ENCODE measurements at regions not wholly inside any gene's neighbourhood (a gene's known extent, or its start where the extent isn't known, plus 50 kb on each side); places are given as distances from the start of the nearest gene placed in this dataset.
A peak's percentile ranks its signal among the peaks of the same experiment; 100 is the strongest.
"Not testable (repeated sequence)": the region's sequence is repeated elsewhere in the genome, so short reads cannot be mapped to it uniquely, and the experiment has no call there.

GRCh38 chr19:34034318-34034846, 137.9 kb upstream of the LSM14A start:
- DNase-seq (ENCODE audit: low spot score in 2 of 2, unreplicated experiment in 2 of 2) = no peak
- H3K27me3 Mint-ChIP-seq (ENCODE audit: low read depth) = peaks cover 13% of the 10 kb centered on the region

GRCh38 chr19:34041925-34042521, 130.3 kb upstream of the LSM14A start:
- Mint-ChIP-seq H3K9me3 (peaks cover 20% of the 10 kb centered on the region), H3K36me3 (no peaks in the 10 kb centered on the region), H3K4me3 (no peak overlapping the region), H3K27me3 (ENCODE audit: low read depth) (peaks cover 2% of the 10 kb centered on the region), H3K4me1 (no peaks in the 10 kb centered on the region), H3K27ac (no peak overlapping the region)
- TF ChIP-seq CTCF (IDR thresholded peaks at IDR 0.05; ENCODE audit: unreplicated experiment) = peak; percentile 86
- peak; percentile 37 to 69 for DNase-seq (ENCODE audit: low spot score in 2 of 2, unreplicated experiment in 2 of 2)

More at GRCh38 chr19:34034318-34034846, 137.9 kb upstream of the LSM14A start:
- no peak for TF ChIP-seq CTCF (IDR thresholded peaks at IDR 0.05; ENCODE audit: unreplicated experiment)
- H3K36me3 Mint-ChIP-seq = no peaks in the 10 kb centered on the region
- no peaks in the 10 kb centered on the region for H3K4me1 Mint-ChIP-seq
- H3K4me3 Mint-ChIP-seq = no peak overlapping the region
- H3K27ac Mint-ChIP-seq = no peak overlapping the region
- no peaks in the 10 kb centered on the region for H3K9me3 Mint-ChIP-seq

GRCh38 chr19:34044021-34044420, 128.3 kb upstream of the LSM14A start:
- no peak for DNase-seq (ENCODE audit: low spot score in 2 of 2, unreplicated experiment in 2 of 2)
- Mint-ChIP-seq H3K27ac (no peak overlapping the region), H3K27me3 (ENCODE audit: low read depth) (peaks cover 2% of the 10 kb centered on the region), H3K4me1 (no peaks in the 10 kb centered on the region), H3K9me3 (peaks cover 20% of the 10 kb centered on the region), H3K36me3 (no peaks in the 10 kb centered on the region), H3K4me3 (no peak overlapping the region)
- TF ChIP-seq CTCF (IDR thresholded peaks at IDR 0.05; ENCODE audit: unreplicated experiment) = no peak

DNA sequence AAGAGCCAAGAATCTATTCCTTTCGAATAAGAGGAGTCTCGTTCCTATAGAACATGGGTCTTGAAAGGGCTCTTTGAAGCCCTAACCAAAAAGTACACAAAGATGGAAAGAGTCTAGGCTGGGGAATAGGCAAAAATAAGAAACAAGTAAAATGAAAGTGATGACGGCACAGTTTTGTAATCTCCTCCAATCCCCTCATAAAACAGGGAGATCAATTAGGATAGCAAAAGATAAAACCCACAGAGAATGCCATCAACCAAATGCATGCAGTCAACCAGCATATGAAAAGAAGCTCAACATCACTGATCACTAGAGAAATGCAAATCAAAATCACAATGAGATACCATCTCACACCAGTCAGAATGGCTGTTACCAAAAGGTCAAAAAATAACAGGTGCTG, 122.4 kb upstream of the LSM14A start:
- no peak for TF ChIP-seq CTCF (IDR thresholded peaks at IDR 0.05; ENCODE audit: unreplicated experiment)
- Mint-ChIP-seq H3K36me3 (no peaks in the 10 kb centered on the region), H3K9me3 (peaks cover 6% of the 10 kb centered on the region), H3K4me1 (no peaks in the 10 kb centered on the region), H3K27ac (no peak overlapping the region), H3K4me3 (no peak overlapping the region), H3K27me3 (ENCODE audit: low read depth) (peaks cover 6% of the 10 kb centered on the region)
- DNase-seq (ENCODE audit: low spot score in 2 of 2, unreplicated experiment in 2 of 2) = no peak

GRCh38 chr19:34050430-34050829, 121.9 kb upstream of the LSM14A start:
- DNase-seq (ENCODE audit: low spot score in 2 of 2, unreplicated experiment in 2 of 2); H3K27ac Mint-ChIP-seq; H3K27me3 Mint-ChIP-seq (ENCODE audit: low read depth); H3K9me3 Mint-ChIP-seq; H3K4me3 Mint-ChIP-seq; H3K4me1 Mint-ChIP-seq; H3K36me3 Mint-ChIP-seq: not testable (repeated sequence)

DNA sequence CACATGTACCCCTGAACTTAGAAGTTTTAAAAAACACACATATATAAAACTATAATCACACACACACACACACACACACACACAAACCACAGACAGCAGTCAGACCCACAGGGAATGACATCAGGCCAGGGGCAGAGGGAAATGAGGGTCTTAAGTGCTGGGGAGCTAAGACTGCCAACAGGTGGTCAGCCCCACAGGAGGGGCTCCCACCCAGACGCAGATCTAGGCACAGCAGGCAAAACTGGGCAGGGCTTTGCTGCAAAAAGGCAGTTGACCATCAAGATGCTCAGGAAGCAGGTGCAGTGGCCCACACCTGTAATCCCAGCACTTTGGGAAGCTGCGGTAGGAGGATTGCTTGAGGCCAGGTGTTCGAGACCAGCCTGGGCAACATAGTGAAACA, 121.0 kb upstream of the LSM14A start:
- H3K27ac Mint-ChIP-seq = no peak overlapping the region
- no peaks in the 10 kb centered on the region for H3K9me3 Mint-ChIP-seq
- TF ChIP-seq CTCF (IDR thresholded peaks at IDR 0.05; ENCODE audit: unreplicated experiment) = no peak
- no peaks in the 10 kb centered on the region for H3K36me3 Mint-ChIP-seq
- H3K27me3 Mint-ChIP-seq (ENCODE audit: low read depth) = peaks cover 5% of the 10 kb centered on the region
- H3K4me1 Mint-ChIP-seq = no peaks in the 10 kb centered on the region
- H3K4me3 Mint-ChIP-seq = no peak overlapping the region
- DNase-seq (ENCODE audit: low spot score in 2 of 2, unreplicated experiment in 2 of 2) = no peak
